ENCODE measurements at regions not wholly inside any gene's neighbourhood (a gene's known extent, or its start where the extent isn't known, plus 50 kb on each side); places are given as distances from the start of the nearest gene placed in this dataset.

DNA sequence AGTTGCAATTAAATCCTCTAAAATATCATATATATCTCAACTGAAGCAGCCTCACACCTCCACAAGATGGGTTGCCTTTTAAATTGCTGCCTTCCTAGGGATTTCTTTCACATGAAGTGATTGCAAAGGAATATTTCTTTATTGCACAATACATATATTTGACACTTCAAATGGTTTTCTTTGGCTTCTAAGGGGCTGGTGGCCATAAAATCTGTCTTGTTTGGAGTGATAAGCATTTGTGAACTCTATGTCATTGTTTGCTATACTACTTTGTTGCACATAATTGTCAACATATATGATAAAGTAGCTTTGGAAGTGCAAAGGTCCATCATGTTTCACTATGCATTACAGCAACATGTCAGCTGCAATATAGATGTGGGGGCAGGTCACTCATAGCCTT is 2380.9 kb downstream of the PCDH9 start:
- no peak for DNase-seq

DNA sequence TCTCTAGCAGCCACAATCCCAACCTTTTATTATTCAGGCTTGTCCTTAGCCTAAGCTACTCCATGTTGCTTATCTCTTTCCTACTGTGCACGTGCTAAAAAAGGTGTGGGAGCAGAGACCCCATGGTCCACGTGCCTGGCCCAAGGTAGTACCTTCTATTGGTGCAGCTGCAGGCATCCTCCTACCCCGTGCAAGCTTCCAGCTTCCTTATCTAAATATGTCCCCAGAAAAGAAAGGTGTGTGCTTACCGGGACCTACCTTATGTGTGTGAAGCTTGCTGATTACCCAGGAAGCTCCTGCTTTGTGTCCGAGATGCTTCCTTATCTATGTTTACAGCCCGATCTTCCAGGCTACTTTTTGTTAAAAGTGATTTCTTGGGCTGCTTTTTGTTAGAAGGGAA is 2382.4 kb downstream of the PCDH9 start:
- no peak for DNase-seq

DNA sequence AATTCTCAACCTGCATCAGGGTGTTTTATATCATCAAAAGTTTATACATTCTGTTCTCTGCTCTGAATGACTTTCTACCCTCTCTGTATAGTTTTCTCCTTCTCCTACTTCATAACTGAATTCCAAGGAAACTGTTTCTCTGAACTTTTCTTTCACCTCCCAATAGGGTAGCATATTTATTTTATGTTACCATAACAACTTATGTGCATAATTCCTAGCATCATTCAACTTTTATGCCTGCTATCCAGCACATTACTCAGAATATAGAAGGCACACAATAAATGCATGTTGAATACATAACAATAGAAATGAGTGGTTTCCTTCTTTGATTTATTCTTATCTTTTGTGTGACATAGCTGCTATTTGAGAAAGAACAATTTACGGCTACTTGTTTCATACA is 2385.0 kb downstream of the PCDH9 start:
- DNase-seq: no peak

DNA sequence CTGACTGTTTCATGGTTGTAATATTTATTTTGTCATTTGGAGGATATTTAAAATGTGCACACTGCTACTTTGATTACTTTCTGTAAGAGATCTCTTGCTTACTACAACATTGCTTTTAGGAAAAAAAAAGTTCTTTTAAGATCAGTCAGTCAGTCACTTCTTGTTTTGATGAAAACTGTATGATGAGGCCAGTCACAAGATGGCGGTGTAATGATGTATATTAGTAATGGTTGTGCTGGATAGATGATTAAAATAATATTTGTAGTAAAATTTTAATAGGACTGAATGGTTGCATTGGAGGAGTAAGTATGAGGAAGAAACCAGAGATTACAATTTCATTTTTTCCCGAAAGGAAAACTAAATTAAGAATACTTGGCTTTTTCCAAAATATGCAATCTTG is 2411.1 kb downstream of the PCDH9 start:
- DNase-seq: no peak

DNA sequence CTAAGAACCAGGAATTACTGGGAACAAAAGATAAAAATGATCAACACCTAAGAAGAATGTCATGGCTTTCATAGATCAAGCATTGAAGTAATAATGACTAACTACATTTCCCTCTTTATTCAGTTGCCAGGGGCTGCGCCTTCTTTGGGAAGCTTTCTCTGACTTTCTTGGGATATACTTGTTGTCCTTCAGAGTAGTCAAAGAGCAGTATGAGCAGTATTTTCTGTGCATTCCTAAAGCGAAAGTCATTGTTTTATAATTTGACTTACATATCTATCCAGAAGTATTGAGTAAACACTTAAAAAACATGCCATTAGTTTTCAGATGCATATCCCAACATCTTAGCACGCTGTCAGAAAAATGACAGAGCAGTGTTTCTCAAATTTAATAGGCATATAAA is 2412.4 kb downstream of the PCDH9 start:
- DNase-seq: no peak

DNA sequence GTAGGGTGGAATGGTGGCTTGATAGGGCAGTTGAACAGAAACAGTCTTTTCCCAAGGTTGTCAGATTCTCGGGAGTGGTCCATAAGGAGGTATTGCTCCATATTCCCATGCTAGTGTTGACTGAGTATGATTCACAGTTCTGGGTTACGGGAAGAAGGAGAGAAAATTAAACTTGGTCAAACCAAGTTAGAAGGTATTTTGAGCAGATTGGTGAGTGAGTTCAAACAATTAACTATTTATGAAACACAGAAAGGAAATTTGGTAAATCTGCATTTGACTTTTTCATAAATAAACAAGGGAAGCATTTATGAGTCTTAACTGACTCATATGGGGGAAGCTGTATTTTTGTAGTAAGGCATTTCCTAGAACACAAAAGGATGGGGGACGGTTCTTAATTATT is 2419.4 kb downstream of the PCDH9 start:
- DNase-seq: no peak

DNA sequence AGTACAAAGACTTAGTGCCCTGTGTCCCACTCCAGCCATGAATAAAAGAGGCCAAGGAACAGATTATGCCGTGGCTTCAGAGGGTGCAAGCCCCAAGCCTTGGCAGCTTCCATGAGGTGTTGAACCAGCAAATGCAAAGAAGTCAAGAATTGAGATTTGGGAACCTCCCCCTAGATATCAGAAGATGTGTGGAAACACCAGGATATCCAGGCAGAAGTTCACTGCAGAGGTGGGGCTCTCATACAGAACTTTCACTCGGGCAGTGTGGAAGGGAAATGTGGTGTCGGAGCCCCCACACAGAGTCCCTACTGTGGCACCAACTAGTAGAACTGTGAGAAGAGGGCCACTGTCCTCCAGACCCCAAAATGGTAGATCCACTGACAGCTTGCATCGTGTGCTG is 2421.4 kb downstream of the PCDH9 start:
- no peak for DNase-seq

DNA sequence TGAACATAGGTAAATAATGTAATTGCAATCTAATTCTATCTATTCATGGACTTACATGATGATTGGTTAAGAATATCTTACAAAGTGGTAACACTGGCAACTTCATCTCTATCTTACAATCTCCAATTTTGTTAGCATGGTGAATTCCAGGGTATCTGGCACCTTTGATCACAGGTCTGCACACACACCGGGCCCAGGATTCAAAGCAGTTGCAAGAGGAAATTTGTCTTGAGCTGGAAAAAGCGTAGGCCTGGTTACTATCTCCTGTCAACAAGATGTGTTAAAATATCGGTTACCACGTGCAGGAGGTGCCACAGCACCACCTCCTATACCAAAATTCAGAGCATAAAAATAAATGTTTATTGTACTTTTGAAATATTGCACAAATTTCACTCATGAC is 2428.4 kb downstream of the PCDH9 start:
- no peak for DNase-seq

DNA sequence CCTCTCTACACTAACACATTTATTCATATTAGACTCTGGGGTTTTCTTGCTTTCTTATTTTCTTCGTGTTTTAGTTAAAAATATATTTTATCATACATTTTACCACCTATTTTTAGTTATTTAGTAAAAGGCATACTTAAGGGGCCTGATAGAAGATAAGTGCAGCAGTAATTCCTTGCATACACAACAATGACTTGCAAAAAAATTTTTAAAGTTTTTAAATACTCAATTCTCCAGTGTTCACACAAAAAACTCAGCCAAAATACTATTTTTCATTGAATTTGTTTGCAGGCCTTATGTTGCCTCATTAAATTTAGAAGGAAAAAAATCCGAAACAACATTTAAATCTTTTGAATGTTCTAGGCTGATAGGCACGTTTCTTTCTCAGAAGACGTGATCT is 2431.7 kb downstream of the PCDH9 start:
- no peak for DNase-seq

DNA sequence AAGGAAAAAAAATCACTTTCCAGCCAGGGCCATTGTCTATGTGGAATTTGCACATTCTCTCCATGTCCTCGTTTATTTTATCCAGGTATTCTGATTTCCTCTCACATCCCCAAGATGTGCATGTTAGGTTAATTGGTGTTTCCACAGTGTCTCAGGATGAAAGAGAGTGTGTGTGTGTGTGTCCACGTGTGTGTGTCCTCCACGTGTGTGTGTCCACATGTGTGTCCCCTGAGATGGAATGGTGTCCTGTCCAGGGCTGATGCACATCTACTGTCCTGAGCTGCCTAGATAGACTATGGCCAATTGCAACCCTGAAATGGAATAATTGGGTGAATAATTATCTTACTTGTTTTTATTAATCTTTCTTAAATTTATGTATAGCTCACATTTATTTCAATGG is 2436.5 kb downstream of the PCDH9 start:
- no peak for DNase-seq

DNA sequence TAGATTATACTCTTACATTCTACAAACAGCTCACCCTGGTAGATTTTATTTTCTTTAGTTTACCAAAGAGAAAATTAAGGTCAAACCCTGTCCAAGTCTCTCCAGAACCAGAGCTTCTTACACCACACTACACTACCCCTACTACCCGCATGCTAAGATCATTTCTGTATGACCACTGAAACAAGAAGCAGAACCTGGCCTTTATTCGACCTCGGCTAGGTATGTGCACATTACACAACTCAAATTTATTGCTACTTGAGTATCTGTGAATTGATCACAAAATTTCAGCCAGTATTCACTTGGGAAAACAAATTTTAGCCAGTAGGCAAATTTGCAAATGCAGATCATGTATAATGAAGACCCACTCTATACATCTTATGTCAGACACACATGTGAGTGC is 2437.0 kb downstream of the PCDH9 start:
- DNase-seq: no peak

DNA sequence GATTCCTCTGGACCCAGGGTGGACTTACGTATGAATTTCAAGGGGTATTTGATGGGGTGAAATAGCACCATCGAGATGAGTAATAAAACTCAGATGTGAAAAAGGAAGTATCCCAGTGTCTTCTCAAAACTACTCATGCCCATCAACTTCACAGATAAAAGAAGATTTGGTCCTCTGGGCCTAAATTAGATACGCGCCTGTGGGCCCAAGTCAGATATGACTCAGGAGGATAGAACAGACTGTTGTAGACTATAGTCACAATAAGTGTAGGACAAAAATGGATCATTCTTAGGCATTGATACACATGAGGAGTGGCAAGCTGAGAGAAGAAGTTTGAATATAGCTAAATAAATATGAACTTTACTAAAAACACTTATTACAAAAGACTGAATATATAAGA is 2438.8 kb downstream of the PCDH9 start:
- no peak for DNase-seq

DNA sequence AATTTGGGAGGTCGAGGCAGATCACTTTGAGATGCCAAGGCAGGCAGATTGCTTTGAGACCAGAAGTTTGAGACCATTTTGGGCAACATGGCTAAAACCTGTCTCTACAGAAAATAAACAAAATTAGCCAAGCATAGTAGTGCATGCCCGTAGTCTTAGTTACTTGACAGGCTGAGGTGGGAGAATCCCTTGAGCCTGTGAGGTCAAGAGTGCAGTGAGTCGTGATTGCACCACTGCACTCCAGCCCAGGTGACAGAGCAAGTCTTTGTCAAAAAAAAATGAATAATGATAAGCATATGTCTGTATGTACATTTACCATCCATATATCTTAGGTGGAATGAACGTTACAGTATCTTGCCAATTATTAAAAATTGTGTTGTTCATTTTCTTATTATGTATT is 2447.7 kb downstream of the PCDH9 start:
- no peak for DNase-seq

DNA sequence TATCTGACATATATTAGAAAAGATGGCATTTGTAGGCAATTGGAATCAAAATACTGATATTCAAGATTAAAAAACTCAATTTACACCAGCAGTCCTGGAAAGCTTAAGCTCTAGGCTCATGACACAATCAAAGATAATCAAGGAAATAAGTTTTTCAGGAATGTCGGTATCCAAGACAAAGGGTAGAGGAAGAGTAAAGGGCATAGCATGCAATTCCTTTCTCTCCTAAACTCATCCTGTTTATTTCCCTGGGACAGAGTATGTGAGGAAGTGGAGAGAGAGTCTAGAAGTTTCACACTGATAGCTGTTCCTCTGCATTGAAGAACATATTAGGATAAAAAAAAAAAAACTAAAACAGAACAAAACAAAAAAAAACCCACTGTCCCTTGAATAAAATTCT is 2452.1 kb downstream of the PCDH9 start:
- no peak for DNase-seq

DNA sequence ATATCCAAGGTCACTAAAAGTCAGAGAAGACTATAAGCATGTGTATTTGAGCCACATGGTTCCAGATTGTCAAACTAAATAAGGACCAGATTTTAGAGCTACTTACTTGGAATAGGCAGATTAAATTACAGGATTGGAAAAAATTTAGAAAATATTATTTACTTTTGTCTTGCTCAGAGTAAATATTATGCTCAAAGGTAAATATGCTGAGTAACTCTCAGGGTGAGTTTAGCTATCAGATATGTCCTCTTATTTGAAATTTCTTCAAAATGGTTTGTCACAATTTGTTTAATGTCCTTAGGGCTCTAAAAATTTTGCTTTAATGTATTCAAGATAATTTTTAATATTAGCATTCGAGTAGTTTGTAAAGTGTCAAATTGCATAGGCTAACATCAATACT is 2455.2 kb downstream of the PCDH9 start:
- no peak for DNase-seq

DNA sequence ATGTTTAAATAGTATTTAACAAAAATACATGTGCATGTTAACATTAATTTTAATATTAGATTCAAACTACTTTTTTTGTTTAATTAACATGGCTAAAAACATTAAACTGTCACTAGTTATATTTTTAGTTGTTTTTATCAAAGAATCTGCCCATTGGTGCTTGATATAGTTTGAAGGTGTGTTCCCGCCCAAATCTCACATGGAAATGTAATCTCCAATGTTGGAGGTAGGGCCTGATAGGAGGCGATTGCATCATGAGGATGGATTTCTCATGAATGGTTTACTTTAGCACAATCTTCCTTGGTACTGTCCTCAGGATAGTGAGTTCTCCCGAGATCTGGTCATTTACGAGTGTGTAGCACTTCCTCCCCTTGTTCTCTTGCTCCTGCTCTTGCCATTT is 2459.4 kb downstream of the PCDH9 start:
- no peak for DNase-seq

DNA sequence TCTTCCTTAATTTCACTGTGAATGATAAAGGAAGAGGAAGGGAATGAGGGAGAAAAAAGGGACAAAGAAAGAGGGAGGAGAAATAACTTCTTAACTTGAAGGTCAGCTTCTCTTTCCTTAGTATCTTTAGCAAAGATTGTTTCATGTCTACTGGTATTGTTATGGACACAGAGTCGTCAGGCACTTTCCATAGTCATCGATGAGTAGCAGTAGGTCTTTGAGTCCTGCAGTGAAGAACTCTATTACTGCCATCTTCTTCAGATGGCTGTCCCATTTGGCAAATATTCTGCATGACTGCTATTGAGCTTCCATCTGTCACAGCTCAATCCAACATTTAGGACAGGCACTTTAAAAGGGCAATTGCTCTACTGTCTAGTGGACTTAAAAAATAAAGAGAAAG is 2463.1 kb downstream of the PCDH9 start:
- no peak for DNase-seq

DNA sequence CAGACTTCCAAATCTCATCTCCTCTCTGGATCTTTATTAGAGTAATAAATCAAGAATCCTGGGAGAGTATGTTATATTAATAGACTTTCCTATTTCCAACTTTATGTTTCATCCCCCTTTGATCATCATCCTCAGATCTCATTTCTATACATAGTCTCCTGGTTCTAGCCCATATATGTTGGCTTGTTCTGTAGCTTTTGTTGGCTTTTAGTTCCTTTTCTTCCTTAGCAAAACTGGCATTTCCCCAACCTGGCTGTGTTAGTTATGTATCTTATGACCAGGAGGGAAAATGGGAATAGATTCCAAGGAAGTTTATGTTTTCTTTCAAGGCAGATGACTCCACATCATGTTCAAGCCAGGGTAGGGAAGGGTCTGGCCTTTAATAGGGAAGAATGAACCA is 2464.5 kb downstream of the PCDH9 start:
- DNase-seq: no peak

DNA sequence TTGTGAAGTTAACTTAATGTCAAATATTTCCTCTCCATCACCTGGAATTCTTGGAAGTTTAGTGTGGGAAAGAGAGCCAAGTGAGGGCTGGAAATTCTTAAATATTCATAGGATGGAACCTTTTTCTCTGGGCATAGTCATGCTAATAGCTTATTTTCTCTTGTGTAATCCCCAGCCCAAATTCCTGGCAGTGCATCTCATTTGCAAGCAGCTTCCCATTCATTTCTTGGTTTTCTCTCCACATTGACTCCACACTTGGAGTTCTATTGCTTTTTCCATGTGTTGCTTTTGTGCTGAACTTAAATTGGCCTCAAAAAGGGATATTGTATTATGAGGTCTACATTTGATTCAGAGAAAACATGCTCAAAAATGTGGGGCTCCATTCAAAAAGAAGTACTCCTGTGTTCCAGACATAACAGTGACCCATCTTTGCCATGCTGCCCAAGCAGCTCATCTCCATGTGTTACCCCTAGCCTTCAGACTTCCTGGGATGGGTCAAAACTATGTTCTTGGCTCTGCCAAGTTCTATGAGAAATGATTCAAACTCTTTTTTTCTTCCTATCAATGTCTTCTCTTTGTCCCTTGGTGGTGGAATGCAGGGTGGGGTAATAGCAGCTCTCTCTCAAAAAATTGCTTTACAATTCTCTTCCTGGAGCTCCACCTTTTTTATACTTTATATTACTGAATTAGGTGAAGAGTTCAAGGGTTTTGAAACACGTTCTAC is 2471.5 kb downstream of the PCDH9 start:
- no peak for DNase-seq

DNA sequence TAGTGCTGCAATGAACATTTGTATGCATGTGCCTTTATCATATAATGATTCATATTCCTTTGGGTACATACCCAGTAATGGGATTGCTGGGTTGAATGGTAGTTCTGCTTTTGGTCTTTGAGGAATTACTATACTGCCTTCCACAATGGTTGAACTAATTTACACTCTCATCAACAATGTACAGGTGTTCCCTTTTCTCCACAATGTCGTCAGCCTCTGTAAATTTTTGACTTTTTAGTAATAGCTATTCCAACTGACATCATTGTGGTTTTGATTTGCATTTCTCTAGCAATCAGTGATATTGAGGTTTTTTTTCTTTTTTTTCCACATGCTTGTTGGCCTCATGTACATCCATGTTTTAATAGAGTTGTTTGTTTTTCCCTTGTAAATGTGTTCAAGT is 2473.5 kb downstream of the PCDH9 start:
- no peak for DNase-seq

DNA sequence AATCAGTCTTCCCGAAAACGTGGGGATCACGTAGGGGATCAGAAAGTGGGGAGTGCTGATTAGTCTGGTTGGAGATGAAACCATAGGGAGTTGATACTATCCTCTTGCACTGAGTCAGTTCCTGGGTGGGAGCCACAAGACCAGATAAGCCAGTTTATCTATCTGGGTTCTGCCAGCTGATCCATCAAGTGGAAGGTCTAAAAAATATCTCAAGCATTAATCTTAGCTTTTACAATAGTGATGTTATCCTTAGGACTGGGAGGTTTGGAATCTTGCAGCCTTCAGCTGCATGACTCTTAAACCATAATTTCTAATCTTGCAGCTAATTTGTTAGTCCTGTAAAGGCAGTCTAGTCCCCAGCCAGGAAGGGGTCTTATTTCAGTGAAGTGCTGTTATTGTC is 2474.2 kb downstream of the PCDH9 start:
- no peak for DNase-seq

DNA sequence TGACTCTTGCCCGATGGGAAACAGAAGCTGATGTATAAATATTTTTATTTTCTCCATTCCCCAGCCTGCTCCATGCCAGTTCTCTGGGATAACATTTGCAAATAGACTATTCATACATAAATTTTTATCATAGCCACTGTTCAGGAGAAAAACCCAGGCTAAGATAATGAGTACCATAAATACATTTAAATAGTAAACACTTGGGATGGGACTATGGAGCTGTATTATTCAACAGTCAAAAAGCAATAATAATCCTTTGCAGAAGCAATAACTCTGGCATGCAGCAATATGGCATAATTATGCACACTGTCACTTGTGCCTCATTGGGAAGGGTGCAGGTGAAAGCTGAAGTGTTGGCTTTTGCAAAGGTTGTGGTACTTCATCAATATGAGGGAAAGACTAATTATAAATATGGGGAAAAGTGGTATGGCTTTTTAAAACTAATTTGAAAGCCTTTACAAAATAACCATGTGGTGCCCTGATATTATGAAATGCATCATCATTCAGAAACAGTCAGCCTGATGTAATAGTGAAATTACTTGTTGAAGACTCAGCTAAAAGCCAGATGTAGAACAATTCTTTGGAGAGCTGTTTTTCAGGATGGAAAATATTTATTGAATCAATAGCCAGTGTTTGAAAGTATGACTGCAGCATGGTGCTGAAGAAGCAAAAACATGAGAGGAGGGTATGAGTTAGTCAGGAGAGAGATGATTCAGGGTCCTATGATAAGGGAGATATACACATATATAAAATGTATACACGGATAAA is 2476.7 kb downstream of the PCDH9 start:
- no peak for DNase-seq

DNA sequence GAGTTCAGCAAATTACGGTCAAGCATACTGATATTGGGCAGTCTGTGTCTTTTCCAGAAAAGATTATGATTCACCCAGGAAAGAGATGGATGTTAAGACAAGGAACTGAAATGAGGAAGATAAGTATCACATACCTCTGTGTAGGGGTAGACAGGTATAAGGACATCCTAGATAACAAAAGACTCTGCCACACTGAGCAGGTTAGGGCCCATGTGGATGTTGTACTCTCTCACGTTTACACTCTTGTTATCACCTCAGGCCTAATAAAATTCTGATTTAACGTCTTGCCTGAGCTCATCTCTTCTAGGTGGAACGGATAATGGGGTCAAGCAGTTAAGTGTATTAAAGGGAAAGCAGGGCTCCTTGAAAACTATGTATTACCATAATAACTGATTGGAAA is 2480.8 kb downstream of the PCDH9 start:
- no peak for DNase-seq

DNA sequence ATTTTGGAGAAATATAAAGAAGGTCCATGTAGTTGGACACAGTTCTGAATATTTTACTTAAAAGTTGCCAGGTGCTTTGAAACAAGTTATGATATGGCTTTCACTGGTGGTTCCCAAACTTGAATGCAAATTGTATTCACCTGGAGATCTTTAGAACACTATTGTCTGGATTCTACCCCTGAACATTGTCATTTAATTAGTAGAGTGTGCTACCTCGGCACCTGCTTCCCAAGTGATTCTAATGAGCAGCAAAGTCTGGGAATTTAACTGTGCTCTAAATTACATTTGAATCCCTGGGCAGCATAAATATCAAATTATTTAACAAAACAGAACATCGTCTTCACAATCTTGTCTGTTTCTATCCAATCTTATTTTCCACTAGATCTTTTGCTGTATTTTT is 2483.3 kb downstream of the PCDH9 start:
- DNase-seq: no peak

DNA sequence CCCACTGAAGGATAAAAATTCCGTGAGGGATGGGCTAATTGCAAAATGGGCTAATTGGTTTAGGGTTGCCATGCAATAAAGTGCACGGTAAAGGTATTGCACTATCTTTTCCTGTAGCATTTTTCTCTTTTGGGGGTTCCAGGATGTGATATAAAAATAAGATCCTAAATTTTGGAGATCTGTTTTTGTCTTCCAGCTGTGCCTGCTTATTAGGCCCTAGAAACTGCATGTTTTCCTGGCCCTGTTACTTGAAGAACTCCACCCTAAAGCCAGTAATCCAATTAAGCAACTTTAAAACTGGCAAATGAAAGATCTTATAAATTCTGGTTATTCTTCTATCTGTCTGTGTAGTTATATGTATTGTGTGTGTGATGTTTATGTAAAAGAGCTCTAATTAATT is 2489.6 kb downstream of the PCDH9 start:
- DNase-seq: no peak

Measured in NCI-H524 treated with DMSO at 0.1 percent for 48 hours (cell line).